K562 (cell line): ENCODE measurements at regions not wholly inside any gene's neighbourhood (a gene's known extent, or its start where the extent isn't known, plus 50 kb on each side); places are given as distances from the start of the nearest gene placed in this dataset.

ENCODE experiments used
- ATAC-seq: fragments of 200-7000 bp; cut with Tn5 transposase; 3 replicates; pipeline ENCODE4 v1.9.1; 2020; ENCODE audit warnings: moderate library complexity
- BruUV-seq: library from RNA; stranded (reverse); fragments of 400-500 nt; replicated peaks from 2 replicates; lab custom pipeline; 2021; lab: Mats Ljungman, UMichigan
- CTCF ChIA-PET: fragments of 300-600 bp; formaldehyde crosslinking; extraction: SDS; loops from one replicate; lab custom pipeline; 2021; ENCODE audit warnings: low intra/inter-chr PET ratio; lab: Yijun Ruan, JAX
- POLR2A ChIA-PET: fragments of 300-600, 350-650 bp; sonication (Branson Sonifier 250); formaldehyde crosslinking; extraction: SDS; loops from one replicate; lab custom pipeline; 2021; ENCODE audit warnings: antibody characterized with exemption, inconsistent platforms; lab: Yijun Ruan, JAX
- DNase-seq, 4 experiments: peaks; one replicate each; pipeline versions ENCODE4 v3.0.0 to v3.0.0-alpha.2; 2011 to 2018; ENCODE audit warnings: low spot score in 3 of 4, mixed read lengths in 3 of 4; ENCODE audit errors: extremely low read depth in 1 of 4
- FAIRE-seq: peaks from 2 replicates; lab custom pipeline; 2011; peaks lifted over from hg19 to GRCh38; lab: Jason Lieb, UNC
- H2AFZ ChIP-seq: 2 replicates; pipeline ENCODE4 v1.6.0; 2011; ENCODE audit warnings: low read depth, low read length, control low read depth, inconsistent platforms
- H3K27ac ChIP-seq: fragments of 200-600 bp; 3 replicates; pipeline ENCODE4 v1.8.0; 2011; ENCODE audit warnings: low read depth, mild to moderate bottlenecking, control low read depth, inconsistent platforms, low read length, moderate library complexity, mixed read lengths; ENCODE audit errors: extremely low read depth
- H3K27me3 ChIP-seq, 2 experiments: fragments of 300-600 bp in 1 of 2; 2 replicates in 1 of 2; 3 replicates in 1 of 2; pipeline versions ENCODE4 v1.6.0 to v1.8.0; 2011; ENCODE audit warnings: inconsistent platforms in 2 of 2, low read length in 2 of 2, mild to moderate bottlenecking in 1 of 2, mixed read lengths in 1 of 2, moderate library complexity in 1 of 2; ENCODE audit not compliant: control insufficient read depth in 2 of 2, insufficient read depth in 2 of 2
- H3K36me3 ChIP-seq: fragments of 300-600 bp; 3 replicates; pipeline ENCODE4 v1.8.0; 2011; ENCODE audit warnings: mild to moderate bottlenecking, low read length, inconsistent platforms; ENCODE audit not compliant: control insufficient read depth, insufficient read depth
- H3K4me1 ChIP-seq, 2 experiments: fragments of 200-600 bp in 1 of 2; replicated peaks in 1 of 2; 2 replicates in 1 of 2; 3 replicates in 1 of 2; pipeline versions ENCODE4 v1.5.1 to v1.8.0; 2011; ENCODE audit warnings: inconsistent platforms in 2 of 2, low read length in 2 of 2, mild to moderate bottlenecking in 1 of 2, mixed read lengths in 1 of 2, moderate library complexity in 1 of 2; ENCODE audit not compliant: control insufficient read depth in 2 of 2, insufficient read depth in 2 of 2
- H3K4me2 ChIP-seq: 2 replicates; pipeline ENCODE4 v1.6.1; 2011; ENCODE audit warnings: low read length, control low read depth, inconsistent platforms, mixed read lengths; ENCODE audit not compliant: insufficient read depth
- H3K4me3 ChIP-seq: fragments of 200-600 bp; sonication (generic), shearing (Covaris generic); 2 replicates; pipeline ENCODE4 v1.5.1; 2016; ENCODE audit warnings: control low read depth, inconsistent platforms
- H3K79me2 ChIP-seq: fragments of 200-600 bp; 3 replicates; pipeline ENCODE4 v1.8.0; 2011; ENCODE audit warnings: low read length, inconsistent platforms; ENCODE audit not compliant: control insufficient read depth, insufficient read depth
- H3K9ac ChIP-seq, 2 experiments: 2 replicates each; pipeline versions ENCODE4 v1.6.0 to v1.6.1; 2011; ENCODE audit warnings: low read depth in 2 of 2, low read length in 2 of 2, control low read depth in 1 of 2, inconsistent platforms in 1 of 2, mild to moderate bottlenecking in 1 of 2, mixed read lengths in 1 of 2; ENCODE audit not compliant: insufficient read depth in 1 of 2
- H3K9me1 ChIP-seq: one replicate; pipeline ENCODE4 v1.6.0; 2011; ENCODE audit warnings: inconsistent platforms, mild to moderate bottlenecking, low read length, moderate library complexity; ENCODE audit not compliant: control insufficient read depth, insufficient read depth
- H3K9me3 ChIP-seq: replicated peaks from 2 replicates; pipeline ENCODE4 v1.5.1; 2011; ENCODE audit warnings: low read depth, low read length, inconsistent platforms; ENCODE audit not compliant: control insufficient read depth, insufficient read depth
- H4K20me1 ChIP-seq: replicated peaks from 2 replicates; pipeline ENCODE4 v1.6.1; 2011; ENCODE audit warnings: low read length, inconsistent platforms, mixed read lengths; ENCODE audit not compliant: control insufficient read depth, insufficient read depth
- ARID1B ChIP-seq: fragments of 450-650 bp; IDR thresholded peaks from 2 replicates; pipeline ENCODE4 v1.6.1; 2016; ENCODE audit warnings: antibody characterized with exemption, mild to moderate bottlenecking, inconsistent platforms
- C11orf30 ChIP-seq: fragments of 450-650 bp; IDR thresholded peaks from 2 replicates; pipeline ENCODE4 v1.6.1; 2016; ENCODE audit warnings: low read depth, mild to moderate bottlenecking
- CBFA2T3 ChIP-seq: fragments of 450-650 bp; IDR thresholded peaks from 2 replicates; pipeline ENCODE4 v1.6.1; 2017
- IRF9 ChIP-seq: fragments of 450-650 bp; IDR thresholded peaks from 2 replicates; pipeline ENCODE4 v1.6.1; 2016; ENCODE audit warnings: missing biosample characterization, missing genetic modification characterization
- MYC ChIP-seq, 2 experiments: fragments of 250-450 bp in 1 of 2; sonication (Bioruptor Pico) in 1 of 2; IDR thresholded peaks; 2 replicates each; pipeline versions ENCODE4 v1.5.1 to v1.6.1; 2012 to 2021; ENCODE audit warnings: low read depth in 2 of 2, borderline replicate concordance in 1 of 2, improper control_type of control experiment in 1 of 2, low read length in 1 of 2, mild to moderate bottlenecking in 1 of 2, moderate library complexity in 1 of 2
- SMARCB1 ChIP-seq: IDR thresholded peaks from 2 replicates; pipeline ENCODE4 v1.6.1; 2011; ENCODE audit warnings: improper control_type of control experiment, low read depth; ENCODE audit not compliant: insufficient read length
- TRIM24 ChIP-seq, 2 experiments: fragments of 450-650 bp; IDR thresholded peaks; 2 replicates each; pipeline ENCODE4 v1.6.1; 2016
- TRIM28 ChIP-seq: fragments of 450-650 bp; IDR thresholded peaks from 2 replicates; pipeline ENCODE4 v1.6.1; 2017
- YY1 ChIP-seq, 3 experiments: IDR thresholded peaks; 2 replicates each; pipeline ENCODE4 v1.6.1; 2011; ENCODE audit warnings: low read length in 2 of 3, mild to moderate bottlenecking in 2 of 3, moderate library complexity in 2 of 3, borderline replicate concordance in 1 of 3, control low read depth in 1 of 3, low read depth in 1 of 3; ENCODE audit not compliant: insufficient read depth in 3 of 3, insufficient replicate concordance in 2 of 3, control insufficient read depth in 1 of 3, insufficient read length in 1 of 3; ENCODE audit errors: extremely low read depth in 1 of 3
- ZNF232 ChIP-seq: sonication (generic); formaldehyde crosslinking; IDR thresholded peaks from 2 replicates; pipeline ENCODE4 v1.8.0; 2022; ENCODE audit warnings: mild to moderate bottlenecking, missing genetic modification reagents
- in situ Hi-C: fragments of 300-500 bp; cut with MboI; formaldehyde crosslinking; loops from 4 replicates; pipeline ENCODE4 v1.15.0; 2018; ENCODE audit warnings: inconsistent platforms, mixed read lengths
- intact Hi-C: fragments of 100-400 bp; cut with micrococcal nuclease; formaldehyde crosslinking; loops from 2 replicates; pipeline ENCODE4 v1.14.2; 2022
- TF ChIP-seq, protein P1 (sequence below): fragments of 250-450 bp; sonication (Bioruptor Pico); IDR thresholded peaks from 2 replicates; pipeline ENCODE4 v1.5.1; 2021; ENCODE audit warnings: mild to moderate bottlenecking
- TF ChIP-seq, protein P2 (sequence below): fragments of 450-650 bp; IDR thresholded peaks from 2 replicates; pipeline ENCODE4 v1.6.1; 2018; ENCODE audit warnings: mild to moderate bottlenecking, low read depth; ENCODE audit not compliant: partially characterized antibody
- TF ChIP-seq, protein P3 (sequence below): IDR thresholded peaks from 2 replicates; pipeline ENCODE4 v1.6.1; 2014; ENCODE audit warnings: antibody characterized with exemption

- TF ChIP-seq ARID1B (peak; percentile 19; the same call in 1 of the 2 replicates), CBFA2T3 (0 out of 2 replicates have a peak, but pooled peaks have one; percentile 7), TRIM24 (IDR thresholded peaks at IDR 0.05) (peak in 1 of 2 experiments; percentile 49; a peak in 1 of 4 replicates), MYC (IDR thresholded peaks at IDR 0.05; ENCODE audit: low read depth, low read length) (no peak), MYC (CRISPR knock-in tag; IDR thresholded peaks at IDR 0.05; ENCODE audit: borderline replicate concordance, low read depth) (no peak)
Observed at GRCh38 chr7:106417273-106417902, 132.6 kb upstream of the NAMPT start (continued).

DNA sequence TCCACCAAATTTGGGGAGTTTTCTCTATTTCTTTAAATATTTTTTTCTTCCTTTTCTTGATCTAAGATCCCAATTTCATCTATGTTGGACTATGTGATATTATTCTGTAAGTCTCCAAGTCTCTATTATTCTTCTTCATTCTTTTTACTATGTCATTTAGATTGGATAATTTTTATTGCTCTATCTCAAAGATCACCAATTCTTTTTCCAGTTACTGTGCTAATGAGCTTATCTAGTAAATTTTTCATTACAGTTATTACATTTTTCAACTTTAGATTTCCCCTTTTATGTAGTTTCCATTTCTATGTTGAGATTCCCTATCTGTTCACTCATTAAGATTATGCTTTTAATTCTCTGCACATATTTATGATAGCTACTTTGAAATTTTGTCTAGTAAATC is 131.6 kb upstream of the NAMPT start:
- TF ChIP-seq YY1 (IDR thresholded peaks at IDR 0.05; ENCODE audit: borderline replicate concordance in 1 of 3, control insufficient read depth in 1 of 3, extremely low read depth in 1 of 3, insufficient read depth in 3 of 3, insufficient read length in 1 of 3, insufficient replicate concordance in 2 of 3, low read depth in 1 of 3, low read length in 2 of 3), result no peak
- TF ChIP-seq SMARCB1, result no peak
- TF ChIP-seq C11orf30, result no peak
- TF ChIP-seq, protein P1, sequence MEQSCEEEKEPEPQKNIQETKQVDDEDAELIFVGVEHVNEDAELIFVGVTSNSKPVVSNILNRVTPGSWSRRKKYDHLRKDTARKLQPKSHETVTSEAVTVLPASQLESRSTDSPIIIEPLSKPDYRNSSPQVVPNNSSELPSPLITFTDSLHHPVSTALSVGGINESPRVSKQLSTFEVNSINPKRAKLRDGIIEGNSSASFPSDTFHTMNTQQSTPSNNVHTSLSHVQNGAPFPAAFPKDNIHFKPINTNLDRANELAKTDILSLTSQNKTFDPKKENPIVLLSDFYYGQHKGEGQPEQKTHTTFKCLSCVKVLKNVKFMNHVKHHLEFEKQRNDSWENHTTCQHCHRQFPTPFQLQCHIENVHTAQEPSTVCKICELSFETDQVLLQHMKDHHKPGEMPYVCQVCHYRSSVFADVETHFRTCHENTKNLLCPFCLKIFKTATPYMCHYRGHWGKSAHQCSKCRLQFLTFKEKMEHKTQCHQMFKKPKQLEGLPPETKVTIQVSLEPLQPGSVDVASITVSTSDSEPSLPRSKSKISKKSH, result 0 out of 2 replicates have a peak, but pooled peaks have one; percentile 42
- TF ChIP-seq TRIM28, result peak; percentile 83; the same call in 1 of the 2 replicates
- peak in 1 of 2 experiments; percentile 59; a peak in 1 of 4 replicates for TF ChIP-seq TRIM24 (IDR thresholded peaks at IDR 0.05)
- TF ChIP-seq, protein P2, sequence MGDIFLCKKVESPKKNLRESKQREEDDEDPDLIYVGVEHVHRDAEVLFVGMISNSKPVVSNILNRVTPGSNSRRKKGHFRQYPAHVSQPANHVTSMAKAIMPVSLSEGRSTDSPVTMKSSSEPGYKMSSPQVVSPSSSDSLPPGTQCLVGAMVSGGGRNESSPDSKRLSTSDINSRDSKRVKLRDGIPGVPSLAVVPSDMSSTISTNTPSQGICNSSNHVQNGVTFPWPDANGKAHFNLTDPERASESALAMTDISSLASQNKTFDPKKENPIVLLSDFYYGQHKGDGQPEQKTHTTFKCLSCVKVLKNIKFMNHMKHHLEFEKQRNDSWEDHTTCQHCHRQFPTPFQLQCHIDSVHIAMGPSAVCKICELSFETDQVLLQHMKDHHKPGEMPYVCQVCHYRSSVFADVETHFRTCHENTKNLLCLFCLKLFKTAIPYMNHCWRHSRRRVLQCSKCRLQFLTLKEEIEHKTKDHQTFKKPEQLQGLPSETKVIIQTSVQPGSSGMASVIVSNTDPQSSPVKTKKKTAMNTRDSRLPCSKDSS, result peak; percentile 76
- TF ChIP-seq ZNF232 (CRISPR knock-in tag), result no peak
- TF ChIP-seq, protein P3, sequence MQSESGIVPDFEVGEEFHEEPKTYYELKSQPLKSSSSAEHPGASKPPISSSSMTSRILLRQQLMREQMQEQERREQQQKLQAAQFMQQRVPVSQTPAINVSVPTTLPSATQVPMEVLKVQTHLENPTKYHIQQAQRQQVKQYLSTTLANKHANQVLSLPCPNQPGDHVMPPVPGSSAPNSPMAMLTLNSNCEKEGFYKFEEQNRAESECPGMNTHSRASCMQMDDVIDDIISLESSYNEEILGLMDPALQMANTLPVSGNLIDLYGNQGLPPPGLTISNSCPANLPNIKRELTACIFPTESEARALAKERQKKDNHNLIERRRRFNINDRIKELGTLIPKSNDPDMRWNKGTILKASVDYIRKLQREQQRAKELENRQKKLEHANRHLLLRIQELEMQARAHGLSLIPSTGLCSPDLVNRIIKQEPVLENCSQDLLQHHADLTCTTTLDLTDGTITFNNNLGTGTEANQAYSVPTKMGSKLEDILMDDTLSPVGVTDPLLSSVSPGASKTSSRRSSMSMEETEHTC, result no peak
- TF ChIP-seq IRF9 (tag), result no peak
- no peaks in the 10 kb centered on the region for H3K9me3 ChIP-seq
- no peak overlapping the region for H3K27ac ChIP-seq
- no peaks in the 10 kb centered on the region for H4K20me1 ChIP-seq
- BruUV-seq, result no TSS peak
- no peak for FAIRE-seq
- no peaks in the 10 kb centered on the region for H3K36me3 ChIP-seq
- POLR2A ChIA-PET, result interaction anchor here (0.6 to 3.0 kb wide), 4 partner anchors 9 to 26 kb away, joined by 3 to 8 read pairs (median 4); no protein-coding TSS in a partner anchor
- no peak for ATAC-seq
- H3K4me3 ChIP-seq, result no peak overlapping the region
- no peak for DNase-seq
- no peak overlapping the region for H3K4me2 ChIP-seq
- H2AFZ ChIP-seq, result no peak overlapping the region
- no peaks in the 10 kb centered on the region for H3K9me1 ChIP-seq
- H3K9ac ChIP-seq, result no peak overlapping the region
- CTCF ChIA-PET, result no interaction called here
- in situ Hi-C loops, result no loop called here
- intact Hi-C loops, result no loop called here
- H3K79me2 ChIP-seq, result no peaks in the 10 kb centered on the region
- no peaks in the 10 kb centered on the region; a peak in 1 of 5 replicates for H3K27me3 ChIP-seq
- H3K4me1 ChIP-seq, result no peaks in the 10 kb centered on the region
